ENCODE measurements at regions not wholly inside any gene's neighbourhood (a gene's known extent, or its start where the extent isn't known, plus 50 kb on each side); places are given as distances from the start of the nearest gene placed in this dataset.

DNA sequence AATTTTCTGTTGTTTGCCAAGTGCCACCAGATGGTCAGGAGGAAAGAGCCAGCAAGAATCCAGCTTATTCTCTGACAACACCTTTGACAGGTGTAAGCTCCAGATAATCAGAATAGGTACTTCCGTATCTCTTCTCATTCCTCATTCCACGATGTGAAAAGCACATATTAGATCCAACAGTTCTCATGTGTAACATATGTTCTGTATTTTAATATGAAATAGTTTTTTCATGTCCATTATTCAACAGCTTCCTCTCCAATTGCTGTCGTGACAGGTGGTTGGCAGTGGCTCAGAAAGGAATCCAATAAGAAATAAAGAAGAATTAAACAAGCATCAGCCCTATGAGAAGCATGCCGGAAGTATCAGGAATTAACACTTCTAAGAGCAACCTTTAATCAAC is 1624.7 kb downstream of the MRPL39 start:
- TF ChIP-seq, protein P1, sequence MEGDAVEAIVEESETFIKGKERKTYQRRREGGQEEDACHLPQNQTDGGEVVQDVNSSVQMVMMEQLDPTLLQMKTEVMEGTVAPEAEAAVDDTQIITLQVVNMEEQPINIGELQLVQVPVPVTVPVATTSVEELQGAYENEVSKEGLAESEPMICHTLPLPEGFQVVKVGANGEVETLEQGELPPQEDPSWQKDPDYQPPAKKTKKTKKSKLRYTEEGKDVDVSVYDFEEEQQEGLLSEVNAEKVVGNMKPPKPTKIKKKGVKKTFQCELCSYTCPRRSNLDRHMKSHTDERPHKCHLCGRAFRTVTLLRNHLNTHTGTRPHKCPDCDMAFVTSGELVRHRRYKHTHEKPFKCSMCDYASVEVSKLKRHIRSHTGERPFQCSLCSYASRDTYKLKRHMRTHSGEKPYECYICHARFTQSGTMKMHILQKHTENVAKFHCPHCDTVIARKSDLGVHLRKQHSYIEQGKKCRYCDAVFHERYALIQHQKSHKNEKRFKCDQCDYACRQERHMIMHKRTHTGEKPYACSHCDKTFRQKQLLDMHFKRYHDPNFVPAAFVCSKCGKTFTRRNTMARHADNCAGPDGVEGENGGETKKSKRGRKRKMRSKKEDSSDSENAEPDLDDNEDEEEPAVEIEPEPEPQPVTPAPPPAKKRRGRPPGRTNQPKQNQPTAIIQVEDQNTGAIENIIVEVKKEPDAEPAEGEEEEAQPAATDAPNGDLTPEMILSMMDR (IDR thresholded peaks at IDR 0.05): no peak
- TF ChIP-seq POLR2A (IDR thresholded peaks at IDR 0.05) (no peak), POLR2AphosphoS5 (IDR thresholded peaks at IDR 0.05) (no peak)
